ENCODE measurements at regions not wholly inside any gene's neighbourhood (a gene's known extent, or its start where the extent isn't known, plus 50 kb on each side); places are given as distances from the start of the nearest gene placed in this dataset.

DNA sequence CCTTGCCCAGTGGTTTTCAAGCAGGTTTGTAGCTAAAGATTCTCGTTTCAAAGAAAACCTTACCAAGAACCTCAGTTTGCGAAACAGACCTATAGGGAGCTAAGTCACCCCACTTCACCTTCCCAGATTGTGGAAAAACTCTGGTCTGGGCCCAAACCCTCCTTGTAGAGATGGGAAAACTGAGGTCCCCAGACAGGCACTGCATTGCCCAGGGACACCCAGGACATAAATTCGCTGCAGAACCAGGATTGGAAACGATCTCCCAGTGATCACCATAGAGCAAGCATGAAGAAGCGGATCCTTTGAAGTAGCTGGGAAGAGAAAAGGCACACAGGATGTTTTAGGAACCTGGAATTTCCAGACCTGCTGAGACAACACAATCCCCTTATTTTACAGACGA, 85.6 kb upstream of the PIAS1 start:
- DNase-seq (ENCODE audit: low read depth, low spot score), result no peak
- RAD21 ChIA-PET (ENCODE audit: low non-redundant PET in 1 of 2, low total read pairs in 2 of 2, uncharacterized antibody in 2 of 2, unreplicated experiment in 2 of 2), result no interaction called here
- no peak overlapping the region for H3K4me3 ChIP-seq (replicated peaks in 1 of 2; ENCODE audit: low read depth in 1 of 2, low read length in 2 of 2)
- H3K27ac ChIP-seq (ENCODE audit: low read depth, low read length), result no peak overlapping the region
- H2AFZ ChIP-seq (ENCODE audit: low read depth, low read length, poor library complexity, severe bottlenecking), result no peak overlapping the region
- TF ChIP-seq, protein P1, sequence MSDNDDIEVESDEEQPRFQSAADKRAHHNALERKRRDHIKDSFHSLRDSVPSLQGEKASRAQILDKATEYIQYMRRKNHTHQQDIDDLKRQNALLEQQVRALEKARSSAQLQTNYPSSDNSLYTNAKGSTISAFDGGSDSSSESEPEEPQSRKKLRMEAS (IDR thresholded peaks at IDR 0.05), result no peak
- no peak for TF ChIP-seq CBX3 (IDR thresholded peaks at IDR 0.05; ENCODE audit: low read depth)
- no peak for TF ChIP-seq RAD21 (IDR thresholded peaks at IDR 0.05; ENCODE audit: low read depth)
- no peak for TF ChIP-seq EZH2phosphoT487 (IDR thresholded peaks at IDR 0.05; ENCODE audit: borderline replicate concordance)
- TF ChIP-seq JUND (IDR thresholded peaks at IDR 0.05), result no peak
- TF ChIP-seq, protein P2, sequence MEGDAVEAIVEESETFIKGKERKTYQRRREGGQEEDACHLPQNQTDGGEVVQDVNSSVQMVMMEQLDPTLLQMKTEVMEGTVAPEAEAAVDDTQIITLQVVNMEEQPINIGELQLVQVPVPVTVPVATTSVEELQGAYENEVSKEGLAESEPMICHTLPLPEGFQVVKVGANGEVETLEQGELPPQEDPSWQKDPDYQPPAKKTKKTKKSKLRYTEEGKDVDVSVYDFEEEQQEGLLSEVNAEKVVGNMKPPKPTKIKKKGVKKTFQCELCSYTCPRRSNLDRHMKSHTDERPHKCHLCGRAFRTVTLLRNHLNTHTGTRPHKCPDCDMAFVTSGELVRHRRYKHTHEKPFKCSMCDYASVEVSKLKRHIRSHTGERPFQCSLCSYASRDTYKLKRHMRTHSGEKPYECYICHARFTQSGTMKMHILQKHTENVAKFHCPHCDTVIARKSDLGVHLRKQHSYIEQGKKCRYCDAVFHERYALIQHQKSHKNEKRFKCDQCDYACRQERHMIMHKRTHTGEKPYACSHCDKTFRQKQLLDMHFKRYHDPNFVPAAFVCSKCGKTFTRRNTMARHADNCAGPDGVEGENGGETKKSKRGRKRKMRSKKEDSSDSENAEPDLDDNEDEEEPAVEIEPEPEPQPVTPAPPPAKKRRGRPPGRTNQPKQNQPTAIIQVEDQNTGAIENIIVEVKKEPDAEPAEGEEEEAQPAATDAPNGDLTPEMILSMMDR (IDR thresholded peaks at IDR 0.05 in 2 of 3, conservative IDR thresholded peaks at IDR 0.05 in 1 of 3; ENCODE audit: borderline replicate concordance in 1 of 3, insufficient read depth in 1 of 3, low read depth in 2 of 3, low read length in 2 of 3), result no peak
- TF ChIP-seq, protein P3, sequence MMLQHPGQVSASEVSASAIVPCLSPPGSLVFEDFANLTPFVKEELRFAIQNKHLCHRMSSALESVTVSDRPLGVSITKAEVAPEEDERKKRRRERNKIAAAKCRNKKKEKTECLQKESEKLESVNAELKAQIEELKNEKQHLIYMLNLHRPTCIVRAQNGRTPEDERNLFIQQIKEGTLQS (IDR thresholded peaks at IDR 0.05), result no peak
- no peak for TF ChIP-seq ZFX (IDR thresholded peaks at IDR 0.05)
- TF ChIP-seq SP1 (IDR thresholded peaks at IDR 0.05; ENCODE audit: low read depth), result no peak
- no peak for TF ChIP-seq CEBPB (IDR thresholded peaks at IDR 0.05; ENCODE audit: low read depth)
- no peaks in the 10 kb centered on the region for H3K79me2 ChIP-seq (ENCODE audit: insufficient read depth, low read length)
- H3K9ac ChIP-seq (ENCODE audit: low read length), result no peak overlapping the region
- no peaks in the 10 kb centered on the region for H3K4me1 ChIP-seq (ENCODE audit: control insufficient read depth in 1 of 2, insufficient read depth in 2 of 2, low read length in 2 of 2)
- intact Hi-C loops (cut with micrococcal nuclease), result no loop called here
- H3K9me3 ChIP-seq (ENCODE audit: control insufficient read depth in 1 of 2, insufficient read depth in 1 of 2, low read depth in 1 of 2, low read length in 2 of 2), result no peaks in the 10 kb centered on the region
- H3K4me2 ChIP-seq (ENCODE audit: low read length), result no peak overlapping the region
- H3K27me3 ChIP-seq (ENCODE audit: insufficient read depth, low read length), result no peaks in the 10 kb centered on the region
- no TSS peak for BruUV-seq (replicated peaks)
- H3K9me2 ChIP-seq (ENCODE audit: insufficient read depth), result no peaks in the 10 kb centered on the region
- ATAC-seq, result no peak
- POLR2A ChIA-PET, result no interaction called here
- H3K36me3 ChIP-seq (ENCODE audit: control insufficient read depth in 1 of 2, insufficient read depth in 2 of 2, low read length in 2 of 2), result no peaks in the 10 kb centered on the region
- CTCF ChIA-PET, result no interaction called here
- no peaks in the 10 kb centered on the region for H4K20me1 ChIP-seq (ENCODE audit: insufficient read depth)

DNA sequence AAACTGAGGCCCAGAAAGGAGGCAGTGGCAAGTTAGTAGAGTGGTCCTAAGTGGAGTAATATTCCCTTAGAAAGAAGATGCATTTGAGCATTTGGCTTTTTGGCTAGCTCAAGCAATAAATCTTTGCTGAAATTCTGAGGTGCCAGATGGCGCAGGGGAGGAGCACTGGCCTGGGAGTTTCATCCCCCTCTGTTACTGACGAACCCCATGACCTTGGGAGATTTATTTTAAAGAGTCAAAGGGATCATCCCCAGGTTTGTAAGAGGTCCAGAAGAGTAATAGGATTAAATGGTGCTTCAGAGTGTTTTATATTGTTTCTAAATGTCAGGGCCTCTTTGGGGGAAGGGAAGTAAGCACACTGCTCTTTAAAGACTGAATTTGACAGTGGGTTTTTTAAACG, 85.1 kb upstream of the PIAS1 start:
- ChIA-PET RAD21 (ENCODE audit: low non-redundant PET in 1 of 2, low total read pairs in 2 of 2, uncharacterized antibody in 2 of 2, unreplicated experiment in 2 of 2) (no interaction called here), POLR2A (no interaction called here), CTCF (no interaction called here)
- no TSS peak for BruUV-seq (replicated peaks)
- intact Hi-C loops (cut with micrococcal nuclease), result no loop called here
- no peak overlapping the region for H3K27ac ChIP-seq (ENCODE audit: low read depth, low read length)
- H3K4me1 ChIP-seq (ENCODE audit: control insufficient read depth in 1 of 2, insufficient read depth in 2 of 2, low read length in 2 of 2), result no peaks in the 10 kb centered on the region
- H3K36me3 ChIP-seq (ENCODE audit: control insufficient read depth in 1 of 2, insufficient read depth in 2 of 2, low read length in 2 of 2), result no peaks in the 10 kb centered on the region
- no peaks in the 10 kb centered on the region for H4K20me1 ChIP-seq (ENCODE audit: insufficient read depth)
- no peak overlapping the region for H2AFZ ChIP-seq (ENCODE audit: low read depth, low read length, poor library complexity, severe bottlenecking)
- no peaks in the 10 kb centered on the region for H3K9me3 ChIP-seq (ENCODE audit: control insufficient read depth in 1 of 2, insufficient read depth in 1 of 2, low read depth in 1 of 2, low read length in 2 of 2)
- H3K9ac ChIP-seq (ENCODE audit: low read length), result no peak overlapping the region
- H3K27me3 ChIP-seq (ENCODE audit: insufficient read depth, low read length), result no peaks in the 10 kb centered on the region
- H3K4me2 ChIP-seq (ENCODE audit: low read length), result no peak overlapping the region
- no peaks in the 10 kb centered on the region for H3K9me2 ChIP-seq (ENCODE audit: insufficient read depth)
- no peaks in the 10 kb centered on the region for H3K79me2 ChIP-seq (ENCODE audit: insufficient read depth, low read length)
- no peak for ATAC-seq
- DNase-seq (ENCODE audit: low read depth, low spot score), result no peak
- no peak overlapping the region for H3K4me3 ChIP-seq (replicated peaks in 1 of 2; ENCODE audit: low read depth in 1 of 2, low read length in 2 of 2)
- TF ChIP-seq ELF1 (IDR thresholded peaks at IDR 0.05; ENCODE audit: borderline replicate concordance, low read depth), result no peak
- TF ChIP-seq YY1 (IDR thresholded peaks at IDR 0.05; ENCODE audit: extremely low read depth, insufficient replicate concordance, low read depth, low read length), result no peak
- TF ChIP-seq POLR2A (IDR thresholded peaks at IDR 0.05; ENCODE audit: borderline replicate concordance, extremely low read depth, insufficient read depth, insufficient read length), result no peak
- no peak for TF ChIP-seq CEBPB (IDR thresholded peaks at IDR 0.05; ENCODE audit: low read depth)
- no peak for TF ChIP-seq TCF7L2 (IDR thresholded peaks at IDR 0.05; ENCODE audit: borderline replicate concordance, extremely low read depth, insufficient read depth, insufficient read length)
- TF ChIP-seq, protein P4, sequence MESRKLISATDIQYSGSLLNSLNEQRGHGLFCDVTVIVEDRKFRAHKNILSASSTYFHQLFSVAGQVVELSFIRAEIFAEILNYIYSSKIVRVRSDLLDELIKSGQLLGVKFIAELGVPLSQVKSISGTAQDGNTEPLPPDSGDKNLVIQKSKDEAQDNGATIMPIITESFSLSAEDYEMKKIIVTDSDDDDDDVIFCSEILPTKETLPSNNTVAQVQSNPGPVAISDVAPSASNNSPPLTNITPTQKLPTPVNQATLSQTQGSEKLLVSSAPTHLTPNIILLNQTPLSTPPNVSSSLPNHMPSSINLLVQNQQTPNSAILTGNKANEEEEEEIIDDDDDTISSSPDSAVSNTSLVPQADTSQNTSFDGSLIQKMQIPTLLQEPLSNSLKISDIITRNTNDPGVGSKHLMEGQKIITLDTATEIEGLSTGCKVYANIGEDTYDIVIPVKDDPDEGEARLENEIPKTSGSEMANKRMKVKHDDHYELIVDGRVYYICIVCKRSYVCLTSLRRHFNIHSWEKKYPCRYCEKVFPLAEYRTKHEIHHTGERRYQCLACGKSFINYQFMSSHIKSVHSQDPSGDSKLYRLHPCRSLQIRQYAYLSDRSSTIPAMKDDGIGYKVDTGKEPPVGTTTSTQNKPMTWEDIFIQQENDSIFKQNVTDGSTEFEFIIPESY (IDR thresholded peaks at IDR 0.05; ENCODE audit: extremely low read depth, insufficient replicate concordance, low read length), result no peak
- no peak for TF ChIP-seq EZH2 (IDR thresholded peaks at IDR 0.05)

All from HCT116 (cell line).